ENCODE measurements at regions not wholly inside any gene's neighbourhood (a gene's known extent, or its start where the extent isn't known, plus 50 kb on each side); places are given as distances from the start of the nearest gene placed in this dataset.

DNA sequence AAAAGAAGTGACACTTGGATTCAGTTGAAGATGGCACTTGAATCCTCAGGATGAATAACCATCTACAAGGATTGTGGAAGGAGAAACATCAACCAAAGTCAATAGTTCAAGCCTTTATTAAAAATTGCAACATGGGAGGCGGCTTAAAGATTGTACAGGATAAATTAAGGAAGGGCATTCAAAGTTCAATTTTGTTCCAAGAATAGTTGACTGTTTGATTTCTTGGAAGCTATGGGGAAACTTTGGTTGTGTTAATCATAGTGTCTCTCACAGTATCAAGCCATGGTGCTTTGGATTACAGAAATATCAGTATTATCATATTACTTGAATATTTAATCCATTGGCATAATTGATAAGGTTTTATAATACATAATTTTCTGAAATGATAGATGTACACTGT lies 1844.3 kb downstream of the MAT2B start:
- H3K27me3 ChIP-seq (ENCODE audit: control insufficient read depth, insufficient read depth, low read length) = no peaks in the 10 kb centered on the region
- H3K36me3 ChIP-seq (ENCODE audit: control insufficient read depth, insufficient read depth, low read length) = no peaks in the 10 kb centered on the region
- DNase-seq = no peak
- no peak overlapping the region for H3K4me3 ChIP-seq (ENCODE audit: low read length)
- no peaks in the 10 kb centered on the region for H3K4me1 ChIP-seq (ENCODE audit: control insufficient read depth, insufficient read depth, low read length)
- no peaks in the 10 kb centered on the region for H3K9me3 ChIP-seq (ENCODE audit: control insufficient read depth, low read depth, low read length)
- 83% methylated on average over 1 of the region's 1 CpG for WGBS (ENCODE audit: insufficient coverage, low lambda C conversion rate)
- no peak overlapping the region for H3K27ac ChIP-seq (ENCODE audit: low read length)

- Histone ChIP-seq H3K4me1 (ENCODE audit: control insufficient read depth, insufficient read depth, low read length) (no peaks in the 10 kb centered on the region), H3K36me3 (ENCODE audit: control insufficient read depth, insufficient read depth, low read length) (no peaks in the 10 kb centered on the region), H3K27ac (ENCODE audit: low read length) (no peak overlapping the region), H3K27me3 (ENCODE audit: control insufficient read depth, insufficient read depth, low read length) (no peaks in the 10 kb centered on the region), H3K9me3 (ENCODE audit: control insufficient read depth, low read depth, low read length) (no peaks in the 10 kb centered on the region), H3K4me3 (ENCODE audit: low read length) (no peak overlapping the region)
- DNase-seq = no peak
- 100% methylated on average over 3 of the region's 5 CpGs for WGBS (ENCODE audit: insufficient coverage, low lambda C conversion rate)
These were observed 1845.9 kb downstream of the MAT2B start for GRCh38 chr5:165351342-165351741.

DNA sequence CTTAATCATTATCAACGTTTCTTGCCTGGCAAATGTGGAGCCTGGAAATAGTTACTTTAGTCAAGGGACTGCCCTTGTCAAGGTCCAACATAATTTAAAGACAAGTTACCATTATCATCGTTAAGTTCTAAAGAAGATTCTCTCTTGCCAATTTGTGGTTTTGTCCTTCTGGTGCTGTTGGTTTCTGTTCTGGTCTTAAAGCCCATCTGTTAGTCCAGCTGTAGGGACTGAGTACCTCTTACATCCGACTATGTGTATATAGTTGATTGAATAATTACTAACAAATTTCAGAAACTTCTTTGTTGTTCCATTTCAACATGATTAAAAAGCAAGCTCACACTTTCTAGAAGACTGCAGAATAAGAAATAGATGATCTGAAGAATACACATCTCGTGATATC lies 1854.9 kb downstream of the MAT2B start:
- H3K27me3 ChIP-seq (ENCODE audit: control insufficient read depth, insufficient read depth, low read length) = no peaks in the 10 kb centered on the region
- DNase-seq = no peak
- H3K4me3 ChIP-seq (ENCODE audit: low read length) = no peak overlapping the region
- H3K36me3 ChIP-seq (ENCODE audit: control insufficient read depth, insufficient read depth, low read length) = no peaks in the 10 kb centered on the region
- WGBS (ENCODE audit: insufficient coverage, low lambda C conversion rate) = 87% methylated on average over 2 of the region's 4 CpGs
- no peak overlapping the region for H3K27ac ChIP-seq (ENCODE audit: low read length)
- no peaks in the 10 kb centered on the region for H3K4me1 ChIP-seq (ENCODE audit: control insufficient read depth, insufficient read depth, low read length)
- H3K9me3 ChIP-seq (ENCODE audit: control insufficient read depth, low read depth, low read length) = no peaks in the 10 kb centered on the region

DNA sequence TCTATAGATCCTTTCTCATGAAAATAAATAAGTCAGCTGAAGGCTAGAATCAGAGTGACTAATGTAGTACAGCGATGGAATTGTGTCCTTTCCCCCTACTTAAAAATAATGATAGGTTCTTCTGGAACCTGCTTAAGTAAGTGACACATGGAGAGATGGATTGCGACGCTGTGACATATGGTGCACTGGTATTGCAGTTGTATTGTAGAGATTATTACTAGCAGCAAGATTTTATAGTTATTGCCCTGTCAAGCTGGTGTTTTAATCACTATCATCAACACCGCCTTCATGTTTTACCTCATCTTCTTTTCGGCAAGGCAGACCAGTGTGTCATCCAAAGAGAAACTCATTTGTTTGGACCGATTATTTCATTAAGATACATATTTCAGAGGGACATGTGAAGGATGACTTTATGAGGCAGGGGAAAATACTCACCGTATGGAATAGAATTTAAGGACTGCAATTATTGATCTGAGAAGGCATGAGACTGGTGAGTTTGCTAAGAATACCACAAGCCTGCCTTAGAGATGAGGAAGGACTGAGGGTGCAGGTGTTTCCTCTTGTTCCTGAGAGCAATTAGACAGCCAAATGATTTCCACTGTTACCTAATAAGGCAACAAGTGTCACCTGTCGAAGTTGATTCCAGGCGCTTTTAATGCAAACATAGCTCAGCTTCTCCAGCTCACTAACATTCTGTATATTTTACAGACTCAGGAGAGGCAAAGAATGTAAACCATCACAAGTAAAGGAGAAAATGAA lies 1855.5 kb downstream of the MAT2B start:
- H3K36me3 ChIP-seq (ENCODE audit: control insufficient read depth, insufficient read depth, low read length) = no peaks in the 10 kb centered on the region
- no peaks in the 10 kb centered on the region for H3K4me1 ChIP-seq (ENCODE audit: control insufficient read depth, insufficient read depth, low read length)
- H3K9me3 ChIP-seq (ENCODE audit: control insufficient read depth, low read depth, low read length) = no peaks in the 10 kb centered on the region
- no peak overlapping the region for H3K4me3 ChIP-seq (ENCODE audit: low read length)
- H3K27me3 ChIP-seq (ENCODE audit: control insufficient read depth, insufficient read depth, low read length) = no peaks in the 10 kb centered on the region
- no peak for DNase-seq
- H3K27ac ChIP-seq (ENCODE audit: low read length) = no peak overlapping the region
- WGBS (ENCODE audit: insufficient coverage, low lambda C conversion rate) = 100% methylated on average over 3 of the region's 9 CpGs

GRCh38 chr5:165370233-165370632 lies 1864.8 kb downstream of the MAT2B start:
- Histone ChIP-seq H3K36me3 (ENCODE audit: control insufficient read depth, insufficient read depth, low read length) (no peaks in the 10 kb centered on the region), H3K27me3 (ENCODE audit: control insufficient read depth, insufficient read depth, low read length) (no peaks in the 10 kb centered on the region), H3K27ac (ENCODE audit: low read length) (no peak overlapping the region), H3K4me1 (ENCODE audit: control insufficient read depth, insufficient read depth, low read length) (no peaks in the 10 kb centered on the region), H3K9me3 (ENCODE audit: control insufficient read depth, low read depth, low read length) (no peaks in the 10 kb centered on the region), H3K4me3 (ENCODE audit: low read length) (no peak overlapping the region)
- DNase-seq = no peak
- 73% methylated on average over 3 of the region's 4 CpGs for WGBS (ENCODE audit: insufficient coverage, low lambda C conversion rate)

- no peaks in the 10 kb centered on the region for H3K27me3 ChIP-seq (ENCODE audit: control insufficient read depth, insufficient read depth, low read length)
- H3K4me3 ChIP-seq (ENCODE audit: low read length) = no peak overlapping the region
- H3K9me3 ChIP-seq (ENCODE audit: control insufficient read depth, low read depth, low read length) = no peaks in the 10 kb centered on the region
- H3K27ac ChIP-seq (ENCODE audit: low read length) = no peak overlapping the region
- 80% methylated on average over 1 of the region's 1 CpG for WGBS (ENCODE audit: insufficient coverage, low lambda C conversion rate)
- H3K4me1 ChIP-seq (ENCODE audit: control insufficient read depth, insufficient read depth, low read length) = no peaks in the 10 kb centered on the region
- DNase-seq = no peak
- no peaks in the 10 kb centered on the region for H3K36me3 ChIP-seq (ENCODE audit: control insufficient read depth, insufficient read depth, low read length)
These were observed 1865.4 kb downstream of the MAT2B start for GRCh38 chr5:165370794-165371193.

- no peak overlapping the region for H3K27ac ChIP-seq (ENCODE audit: low read length)
- no peaks in the 10 kb centered on the region for H3K9me3 ChIP-seq (ENCODE audit: control insufficient read depth, low read depth, low read length)
- H3K4me3 ChIP-seq (ENCODE audit: low read length) = no peak overlapping the region
- no peaks in the 10 kb centered on the region for H3K36me3 ChIP-seq (ENCODE audit: control insufficient read depth, insufficient read depth, low read length)
- H3K27me3 ChIP-seq (ENCODE audit: control insufficient read depth, insufficient read depth, low read length) = no peaks in the 10 kb centered on the region
- no peak for DNase-seq
- WGBS (ENCODE audit: insufficient coverage, low lambda C conversion rate) = no CpG with 5 or more reads among the region's 2 CpGs
- H3K4me1 ChIP-seq (ENCODE audit: control insufficient read depth, insufficient read depth, low read length) = no peaks in the 10 kb centered on the region
These were observed 1869.8 kb downstream of the MAT2B start for GRCh38 chr5:165375201-165375600.

- H3K9me3 ChIP-seq (ENCODE audit: control insufficient read depth, low read depth, low read length) = peaks cover 5% of the 10 kb centered on the region
- no peaks in the 10 kb centered on the region for H3K36me3 ChIP-seq (ENCODE audit: control insufficient read depth, insufficient read depth, low read length)
- WGBS (ENCODE audit: insufficient coverage, low lambda C conversion rate) = 71% methylated on average over 2 of the region's 2 CpGs
- no peak overlapping the region for H3K4me3 ChIP-seq (ENCODE audit: low read length)
- H3K27ac ChIP-seq (ENCODE audit: low read length) = no peak overlapping the region
- no peak for DNase-seq
- no peaks in the 10 kb centered on the region for H3K27me3 ChIP-seq (ENCODE audit: control insufficient read depth, insufficient read depth, low read length)
- no peaks in the 10 kb centered on the region for H3K4me1 ChIP-seq (ENCODE audit: control insufficient read depth, insufficient read depth, low read length)
These were observed 1888.4 kb downstream of the MAT2B start for GRCh38 chr5:165393839-165394238.

DNA sequence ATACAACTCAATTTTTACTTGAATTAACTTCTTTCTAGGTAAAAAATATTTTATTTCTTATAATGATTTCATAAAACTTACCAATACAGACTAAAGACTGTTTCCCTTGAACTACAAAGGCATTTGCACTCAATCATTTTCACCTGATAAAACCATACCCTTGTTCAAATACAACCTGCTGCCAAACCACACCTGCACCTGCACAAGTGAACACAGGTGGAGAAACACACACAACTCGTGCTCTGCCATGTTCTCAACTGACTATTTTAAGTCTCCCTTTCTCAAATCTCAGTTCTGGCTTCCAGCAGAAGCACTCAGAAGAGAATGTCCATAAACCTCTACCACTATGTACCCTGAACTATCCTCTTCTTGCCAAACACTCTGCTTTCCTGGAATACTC lies 1892.1 kb downstream of the MAT2B start:
- no CpG with 5 or more reads among the region's 1 CpG for WGBS (ENCODE audit: insufficient coverage, low lambda C conversion rate)
- H3K4me1 ChIP-seq (ENCODE audit: control insufficient read depth, insufficient read depth, low read length) = no peaks in the 10 kb centered on the region
- H3K9me3 ChIP-seq (ENCODE audit: control insufficient read depth, low read depth, low read length) = no peaks in the 10 kb centered on the region
- H3K27me3 ChIP-seq (ENCODE audit: control insufficient read depth, insufficient read depth, low read length) = no peaks in the 10 kb centered on the region
- no peak for DNase-seq
- no peak overlapping the region for H3K4me3 ChIP-seq (ENCODE audit: low read length)
- no peaks in the 10 kb centered on the region for H3K36me3 ChIP-seq (ENCODE audit: control insufficient read depth, insufficient read depth, low read length)
- H3K27ac ChIP-seq (ENCODE audit: low read length) = no peak overlapping the region

- no peaks in the 10 kb centered on the region for H3K4me1 ChIP-seq (ENCODE audit: control insufficient read depth, insufficient read depth, low read length)
- no peak overlapping the region for H3K4me3 ChIP-seq (ENCODE audit: low read length)
- no peaks in the 10 kb centered on the region for H3K36me3 ChIP-seq (ENCODE audit: control insufficient read depth, insufficient read depth, low read length)
- no peak for DNase-seq
- peaks cover 2% of the 10 kb centered on the region for H3K9me3 ChIP-seq (ENCODE audit: control insufficient read depth, low read depth, low read length)
- H3K27me3 ChIP-seq (ENCODE audit: control insufficient read depth, insufficient read depth, low read length) = no peaks in the 10 kb centered on the region
- no peak overlapping the region for H3K27ac ChIP-seq (ENCODE audit: low read length)
These were observed 1894.7 kb downstream of the MAT2B start for GRCh38 chr5:165400086-165400485.

GRCh38 chr5:165404917-165405316 lies 1899.5 kb downstream of the MAT2B start:
- no peak for DNase-seq
- 86% methylated on average over 1 of the region's 2 CpGs for WGBS (ENCODE audit: insufficient coverage, low lambda C conversion rate)
- Histone ChIP-seq H3K27me3 (ENCODE audit: control insufficient read depth, insufficient read depth, low read length) (no peaks in the 10 kb centered on the region), H3K27ac (ENCODE audit: low read length) (no peak overlapping the region), H3K4me3 (ENCODE audit: low read length) (no peak overlapping the region), H3K4me1 (ENCODE audit: control insufficient read depth, insufficient read depth, low read length) (no peaks in the 10 kb centered on the region), H3K9me3 (ENCODE audit: control insufficient read depth, low read depth, low read length) (peaks cover 2% of the 10 kb centered on the region), H3K36me3 (ENCODE audit: control insufficient read depth, insufficient read depth, low read length) (no peaks in the 10 kb centered on the region)
